ENCODE measurements at regions not wholly inside any gene's neighbourhood (a gene's known extent, or its start where the extent isn't known, plus 50 kb on each side); places are given as distances from the start of the nearest gene placed in this dataset.

DNA sequence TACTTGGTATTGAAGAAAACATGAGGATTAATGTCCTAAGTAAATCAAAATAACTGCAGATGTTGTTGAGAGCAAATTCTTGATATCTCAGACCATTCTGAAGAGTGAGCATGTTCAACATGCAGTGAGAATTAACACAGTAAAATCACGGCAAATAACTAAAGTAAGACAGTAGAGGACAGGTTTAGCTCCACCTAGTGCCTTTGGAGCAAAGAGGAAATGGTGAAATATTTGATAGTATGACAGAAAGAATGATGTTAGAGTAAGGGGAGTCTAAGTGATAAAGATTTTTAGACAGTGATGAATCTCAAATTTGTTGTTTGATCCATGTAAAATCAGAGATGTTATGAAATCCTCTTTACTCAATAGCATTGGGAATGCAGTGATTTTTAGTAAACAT is 424.2 kb downstream of the TMEM161B start:
- Histone ChIP-seq H3K9me3 (no peaks in the 10 kb centered on the region), H3K36me3 (no peaks in the 10 kb centered on the region), H3K4me3 (no peak overlapping the region), H3K4me1 (ENCODE audit: control insufficient read depth in 1 of 2, low read depth in 2 of 2) (no peaks in the 10 kb centered on the region), H3K27ac (no peak overlapping the region), H3K27me3 (replicated peaks; ENCODE audit: insufficient read depth) (no peaks in the 10 kb centered on the region)
- TF ChIP-seq, protein P1, sequence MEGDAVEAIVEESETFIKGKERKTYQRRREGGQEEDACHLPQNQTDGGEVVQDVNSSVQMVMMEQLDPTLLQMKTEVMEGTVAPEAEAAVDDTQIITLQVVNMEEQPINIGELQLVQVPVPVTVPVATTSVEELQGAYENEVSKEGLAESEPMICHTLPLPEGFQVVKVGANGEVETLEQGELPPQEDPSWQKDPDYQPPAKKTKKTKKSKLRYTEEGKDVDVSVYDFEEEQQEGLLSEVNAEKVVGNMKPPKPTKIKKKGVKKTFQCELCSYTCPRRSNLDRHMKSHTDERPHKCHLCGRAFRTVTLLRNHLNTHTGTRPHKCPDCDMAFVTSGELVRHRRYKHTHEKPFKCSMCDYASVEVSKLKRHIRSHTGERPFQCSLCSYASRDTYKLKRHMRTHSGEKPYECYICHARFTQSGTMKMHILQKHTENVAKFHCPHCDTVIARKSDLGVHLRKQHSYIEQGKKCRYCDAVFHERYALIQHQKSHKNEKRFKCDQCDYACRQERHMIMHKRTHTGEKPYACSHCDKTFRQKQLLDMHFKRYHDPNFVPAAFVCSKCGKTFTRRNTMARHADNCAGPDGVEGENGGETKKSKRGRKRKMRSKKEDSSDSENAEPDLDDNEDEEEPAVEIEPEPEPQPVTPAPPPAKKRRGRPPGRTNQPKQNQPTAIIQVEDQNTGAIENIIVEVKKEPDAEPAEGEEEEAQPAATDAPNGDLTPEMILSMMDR (IDR thresholded peaks at IDR 0.05), result no peak
- no peak for ATAC-seq (ENCODE audit: insufficient number of reproducible peaks, low FRiP score, low read depth)
- DNase-seq (ENCODE audit: low spot score), result no peak

DNA sequence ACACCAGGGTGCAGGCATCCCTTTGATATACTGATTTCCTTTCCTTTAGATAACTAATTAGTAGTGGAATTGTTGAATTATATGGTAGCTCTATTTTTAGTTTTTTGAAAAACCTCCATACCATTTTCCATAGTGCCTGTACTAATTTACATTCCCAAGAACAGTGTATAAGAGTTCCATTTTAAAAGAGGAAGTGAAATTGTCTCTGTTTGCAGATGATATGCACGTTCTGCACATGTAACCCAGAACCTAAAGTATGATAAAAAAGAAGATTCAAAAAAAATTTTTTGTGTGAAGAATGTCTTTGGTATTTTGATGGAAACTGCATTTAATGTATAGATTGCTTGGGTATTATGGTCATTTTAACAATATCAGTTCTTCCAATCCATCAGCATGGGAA is 424.0 kb upstream of the CCNH start:
- Histone ChIP-seq H3K36me3 (no peaks in the 10 kb centered on the region), H3K4me1 (ENCODE audit: control insufficient read depth in 1 of 2, low read depth in 2 of 2) (no peaks in the 10 kb centered on the region), H3K27me3 (replicated peaks; ENCODE audit: insufficient read depth) (no peaks in the 10 kb centered on the region), H3K9me3 (no peaks in the 10 kb centered on the region), H3K4me3 (no peak overlapping the region), H3K27ac (no peak overlapping the region)
- TF ChIP-seq, protein P1 (IDR thresholded peaks at IDR 0.05), result no peak
- ATAC-seq (ENCODE audit: insufficient number of reproducible peaks, low FRiP score, low read depth) (no peak), DNase-seq (ENCODE audit: low spot score) (no peak)

DNA sequence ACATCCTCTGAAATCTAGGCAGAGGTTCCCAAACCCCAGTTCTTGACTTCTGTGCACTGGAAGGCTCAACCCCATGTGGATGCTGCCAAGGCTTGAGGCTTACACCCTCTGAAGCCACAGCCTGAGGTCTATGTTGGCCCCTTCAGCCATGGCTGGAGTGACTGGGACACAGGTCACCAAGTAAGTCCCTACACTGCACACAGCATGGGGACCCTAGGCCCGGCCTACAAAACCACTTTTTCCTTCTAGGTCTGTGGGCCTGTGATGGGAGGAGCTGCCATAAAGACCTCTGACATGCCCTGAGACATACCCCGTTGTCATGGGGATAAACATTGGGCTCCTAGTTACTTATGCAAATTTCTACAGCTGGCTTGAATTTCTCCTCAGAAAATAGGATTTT is 418.8 kb upstream of the CCNH start:
- no peak for DNase-seq (ENCODE audit: low spot score)
- Histone ChIP-seq H3K4me1 (ENCODE audit: control insufficient read depth in 1 of 2, low read depth in 2 of 2) (no peaks in the 10 kb centered on the region), H3K9me3 (no peaks in the 10 kb centered on the region), H3K27me3 (replicated peaks; ENCODE audit: insufficient read depth) (no peaks in the 10 kb centered on the region), H3K4me3 (no peak overlapping the region), H3K27ac (no peak overlapping the region), H3K36me3 (no peaks in the 10 kb centered on the region)
- ATAC-seq (ENCODE audit: insufficient number of reproducible peaks, low FRiP score, low read depth), result no peak
- TF ChIP-seq, protein P1 (IDR thresholded peaks at IDR 0.05), result no peak

DNA sequence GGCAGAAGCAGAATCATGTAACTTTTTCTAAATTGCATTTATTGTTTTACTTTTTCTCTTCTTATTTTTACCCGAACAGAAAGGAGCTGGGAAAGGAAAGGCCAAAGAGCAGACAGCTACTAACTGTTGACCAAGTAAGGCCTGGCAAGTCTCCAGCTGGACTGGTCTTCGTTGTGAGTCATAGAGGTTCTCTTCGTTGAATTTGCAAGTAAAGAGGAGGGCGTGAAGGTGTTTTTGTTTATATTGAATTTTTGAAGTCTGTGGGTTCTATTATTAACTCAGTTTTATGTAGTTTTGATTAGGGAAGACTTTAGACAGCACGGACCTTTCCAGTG is 416.5 kb upstream of the CCNH start:
- Histone ChIP-seq H3K27ac (no peak overlapping the region), H3K4me3 (no peak overlapping the region), H3K27me3 (replicated peaks; ENCODE audit: insufficient read depth) (no peaks in the 10 kb centered on the region), H3K9me3 (no peaks in the 10 kb centered on the region), H3K36me3 (no peaks in the 10 kb centered on the region), H3K4me1 (ENCODE audit: control insufficient read depth in 1 of 2, low read depth in 2 of 2) (no peaks in the 10 kb centered on the region)
- ATAC-seq (ENCODE audit: insufficient number of reproducible peaks, low FRiP score, low read depth) (no peak), DNase-seq (ENCODE audit: low spot score) (peak; percentile 5)
- TF ChIP-seq, protein P1 (IDR thresholded peaks at IDR 0.05), result no peak

DNA sequence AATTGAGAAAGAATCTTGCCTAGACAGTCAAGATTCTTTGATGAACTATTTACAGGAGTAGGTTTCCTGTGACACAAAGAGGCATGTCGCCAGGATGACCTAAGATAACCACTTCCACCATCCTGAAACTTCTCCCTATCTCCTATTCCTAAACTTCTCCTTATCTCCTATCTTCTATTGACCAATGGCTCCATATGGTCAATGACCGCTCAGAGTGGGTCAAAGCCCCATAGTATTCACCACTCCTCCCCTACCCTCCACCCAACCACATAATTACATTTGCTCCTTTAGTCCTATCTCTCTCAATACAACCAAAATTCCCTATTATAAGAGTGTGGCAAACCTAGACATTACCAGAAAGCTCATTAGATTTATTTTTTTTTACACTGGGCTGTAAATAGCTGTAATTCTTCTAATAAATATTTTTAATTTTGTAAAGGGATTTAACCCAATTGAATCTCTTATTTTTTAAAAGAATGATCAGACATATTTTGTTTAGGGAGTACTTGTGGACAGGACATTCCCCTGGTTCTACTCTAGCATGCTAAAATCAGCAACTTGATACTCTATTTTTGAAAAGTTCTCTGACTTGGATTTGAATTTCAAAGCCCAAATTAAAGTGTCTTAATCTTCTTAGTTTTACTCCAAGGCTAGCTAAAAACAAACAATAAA is 416.0 kb upstream of the CCNH start:
- TF ChIP-seq, protein P1 (IDR thresholded peaks at IDR 0.05), result no peak
- Histone ChIP-seq H3K27me3 (replicated peaks; ENCODE audit: insufficient read depth) (no peaks in the 10 kb centered on the region), H3K27ac (no peak overlapping the region), H3K36me3 (no peaks in the 10 kb centered on the region), H3K9me3 (no peaks in the 10 kb centered on the region), H3K4me1 (ENCODE audit: control insufficient read depth in 1 of 2, low read depth in 2 of 2) (no peaks in the 10 kb centered on the region), H3K4me3 (no peak overlapping the region)
- ATAC-seq (ENCODE audit: insufficient number of reproducible peaks, low FRiP score, low read depth), result no peak
- no peak for DNase-seq (ENCODE audit: low spot score)

Data from thoracic aorta (tissue), 2 donors.